Mesendoderm (in vitro differentiated cells): ENCODE measurements at regions not wholly inside any gene's neighbourhood (a gene's known extent, or its start where the extent isn't known, plus 50 kb on each side); places are given as distances from the start of the nearest gene placed in this dataset.

Experiments used
- DNase-seq: peaks from one replicate; pipeline ENCODE4 v3.0.0; 2013
- H2AK5ac ChIP-seq: 2 replicates; pipeline ENCODE4 v1.6.1; 2013; ENCODE audit warnings: low read length, inconsistent platforms
- H2BK120ac ChIP-seq: 2 replicates; pipeline ENCODE4 v1.6.1; 2013; ENCODE audit warnings: low read depth, mild to moderate bottlenecking, low read length, moderate library complexity, mixed read lengths
- H2BK15ac ChIP-seq: replicated peaks from 2 replicates; pipeline ENCODE4 v1.6.1; 2013; ENCODE audit warnings: low read depth, mild to moderate bottlenecking, moderate library complexity
- H2BK5ac ChIP-seq: 2 replicates; pipeline ENCODE4 v1.6.1; 2013; ENCODE audit warnings: low read length, inconsistent platforms
- H3K18ac ChIP-seq: 2 replicates; pipeline ENCODE4 v1.6.1; 2013; ENCODE audit warnings: mild to moderate bottlenecking, low read length, mixed read lengths
- H3K23ac ChIP-seq: one replicate; pipeline ENCODE4 v1.6.1; 2013; ENCODE audit warnings: low read length
- H3K27ac ChIP-seq: 2 replicates; pipeline ENCODE4 v1.5.1; 2013; ENCODE audit warnings: low read depth, mild to moderate bottlenecking, inconsistent platforms, low read length, moderate library complexity
- H3K27me3 ChIP-seq: 2 replicates; pipeline ENCODE4 v1.6.1; 2013; ENCODE audit warnings: low read length, control low read depth, mild to moderate bottlenecking, inconsistent platforms; ENCODE audit not compliant: insufficient read depth, poor library complexity
- H3K36me3 ChIP-seq: 2 replicates; pipeline ENCODE4 v1.6.1; 2013; ENCODE audit warnings: low read length, inconsistent platforms; ENCODE audit not compliant: control insufficient read depth, insufficient read depth
- H3K4ac ChIP-seq: one replicate; pipeline ENCODE4 v1.6.1; 2013; ENCODE audit warnings: low read depth, mild to moderate bottlenecking, low read length, moderate library complexity
- H3K4me1 ChIP-seq: 2 replicates; pipeline ENCODE4 v1.6.1; 2013; ENCODE audit warnings: low read depth, low read length, inconsistent platforms; ENCODE audit not compliant: control insufficient read depth
- H3K4me2 ChIP-seq: 2 replicates; pipeline ENCODE4 v1.6.1; 2013; ENCODE audit warnings: low read length
- H3K4me3 ChIP-seq: 2 replicates; pipeline ENCODE4 v1.5.1; 2013; ENCODE audit warnings: mild to moderate bottlenecking, low read length
- H3K56ac ChIP-seq: one replicate; pipeline ENCODE4 v1.6.1; 2013; ENCODE audit warnings: low read length
- H3K79me1 ChIP-seq: 2 replicates; pipeline ENCODE4 v1.6.1; 2013; ENCODE audit warnings: low read length, inconsistent platforms
- H3K79me2 ChIP-seq: 2 replicates; pipeline ENCODE4 v1.6.1; 2013; ENCODE audit warnings: mild to moderate bottlenecking, low read length; ENCODE audit not compliant: control insufficient read depth, insufficient read depth
- H3K9ac ChIP-seq: 2 replicates; pipeline ENCODE4 v1.6.1; 2013; ENCODE audit warnings: low read length, inconsistent platforms
- H4K5ac ChIP-seq: one replicate; pipeline ENCODE4 v1.6.1; 2013; ENCODE audit warnings: low read length
- H4K8ac ChIP-seq: one replicate; pipeline ENCODE4 v1.6.1; 2013; ENCODE audit warnings: low read depth, mild to moderate bottlenecking, control low read depth, low read length, moderate library complexity
- WGBS: extraction: QIAGEN DNeasy Blood & Tissue Kit; methylation state at CpG from one replicate; pipeline ENCODE4 v1.1.7; 2013; ENCODE audit warnings: low lambda C conversion rate, missing lambda C conversion rate; ENCODE audit not compliant: insufficient coverage; ENCODE audit errors: extremely low coverage; 5-methylcytosine and 5-hydroxymethylcytosine counted together

GRCh38 chr3:25171118-25171807 is 256.8 kb upstream of the RARB start:
- Histone ChIP-seq H2BK15ac (no peak overlapping the region), H3K79me2 (no peaks in the 10 kb centered on the region), H3K56ac (no peak overlapping the region), H3K23ac (no peak overlapping the region), H2BK5ac (no peak overlapping the region), H2AK5ac (no peak overlapping the region), H3K18ac (no peak overlapping the region), H3K79me1 (no peaks in the 10 kb centered on the region), H3K9ac (no peak overlapping the region), H3K4me3 (no peak overlapping the region), H2BK120ac (no peak overlapping the region), H3K27me3 (no peaks in the 10 kb centered on the region), H3K4ac (no peak overlapping the region), H3K36me3 (no peaks in the 10 kb centered on the region), H3K4me2 (no peak overlapping the region), H3K27ac (no peak overlapping the region), H4K5ac (no peak overlapping the region), H4K8ac (no peak overlapping the region), H3K4me1 (no peaks in the 10 kb centered on the region)
- WGBS: no CpG with 5 or more reads among the region's 4 CpGs
- DNase-seq: no peak

- no peaks in the 10 kb centered on the region for H3K36me3 ChIP-seq
- H4K5ac ChIP-seq: no peak overlapping the region
- no peak overlapping the region for H3K9ac ChIP-seq
- no peak overlapping the region for H3K4me3 ChIP-seq
- H3K27ac ChIP-seq: no peak overlapping the region
- H2BK120ac ChIP-seq: no peak overlapping the region
- H2AK5ac ChIP-seq: no peak overlapping the region
- no peak for DNase-seq
- H3K4me2 ChIP-seq: no peak overlapping the region
- H3K27me3 ChIP-seq: no peaks in the 10 kb centered on the region
- H3K56ac ChIP-seq: no peak overlapping the region
- H3K79me1 ChIP-seq: no peaks in the 10 kb centered on the region
- no peak overlapping the region for H3K23ac ChIP-seq
- H4K8ac ChIP-seq: no peak overlapping the region
- H2BK15ac ChIP-seq: no peak overlapping the region
- H3K4me1 ChIP-seq: no peaks in the 10 kb centered on the region
- no CpG with 5 or more reads among the region's 6 CpGs for WGBS
- no peak overlapping the region for H2BK5ac ChIP-seq
- H3K4ac ChIP-seq: no peak overlapping the region
- no peaks in the 10 kb centered on the region for H3K79me2 ChIP-seq
- H3K18ac ChIP-seq: peak overlapping the region; percentile 75
Observed at GRCh38 chr3:25171897-25172296, 256.2 kb upstream of the RARB start.

- no peak overlapping the region for H2BK15ac ChIP-seq
- no peak overlapping the region for H4K5ac ChIP-seq
- no peak overlapping the region for H3K9ac ChIP-seq
- H3K4me3 ChIP-seq: no peak overlapping the region
- no peaks in the 10 kb centered on the region for H3K4me1 ChIP-seq
- H3K4me2 ChIP-seq: no peak overlapping the region
- H3K56ac ChIP-seq: no peak overlapping the region
- no peaks in the 10 kb centered on the region for H3K79me2 ChIP-seq
- no peak overlapping the region for H2AK5ac ChIP-seq
- no CpG with 5 or more reads among the region's 1 CpG for WGBS
- no peak overlapping the region for H3K4ac ChIP-seq
- DNase-seq: no peak
- no peak overlapping the region for H4K8ac ChIP-seq
- no peak overlapping the region for H3K18ac ChIP-seq
- no peak overlapping the region for H3K27ac ChIP-seq
- no peaks in the 10 kb centered on the region for H3K79me1 ChIP-seq
- no peak overlapping the region for H3K23ac ChIP-seq
- H2BK120ac ChIP-seq: no peak overlapping the region
- H3K27me3 ChIP-seq: no peaks in the 10 kb centered on the region
- no peak overlapping the region for H2BK5ac ChIP-seq
- H3K36me3 ChIP-seq: no peaks in the 10 kb centered on the region
Observed at GRCh38 chr3:25173606-25174005, 254.5 kb upstream of the RARB start.

GRCh38 chr3:25174251-25174650 is 253.8 kb upstream of the RARB start:
- no peak overlapping the region for H2BK5ac ChIP-seq
- H2BK120ac ChIP-seq: no peak overlapping the region
- no peak overlapping the region for H4K8ac ChIP-seq
- H3K27me3 ChIP-seq: no peaks in the 10 kb centered on the region
- no peak overlapping the region for H3K9ac ChIP-seq
- H3K4ac ChIP-seq: no peak overlapping the region
- H3K4me1 ChIP-seq: no peaks in the 10 kb centered on the region
- H3K18ac ChIP-seq: no peak overlapping the region
- H2BK15ac ChIP-seq: no peak overlapping the region
- no peak overlapping the region for H3K56ac ChIP-seq
- no peak overlapping the region for H3K4me2 ChIP-seq
- H3K79me1 ChIP-seq: no peaks in the 10 kb centered on the region
- H3K79me2 ChIP-seq: no peaks in the 10 kb centered on the region
- WGBS: no CpG with 5 or more reads among the region's 13 CpGs
- DNase-seq: no peak
- H3K27ac ChIP-seq: no peak overlapping the region
- no peak overlapping the region for H3K23ac ChIP-seq
- no peak overlapping the region for H3K4me3 ChIP-seq
- no peak overlapping the region for H4K5ac ChIP-seq
- H2AK5ac ChIP-seq: no peak overlapping the region
- no peaks in the 10 kb centered on the region for H3K36me3 ChIP-seq

GRCh38 chr3:25177041-25177440 is 251.0 kb upstream of the RARB start:
- Histone ChIP-seq H3K56ac (no peak overlapping the region), H2BK5ac (no peak overlapping the region), H3K18ac (no peak overlapping the region), H2BK120ac (no peak overlapping the region), H4K5ac (no peak overlapping the region), H3K4me3 (no peak overlapping the region), H3K23ac (no peak overlapping the region), H2AK5ac (no peak overlapping the region), H2BK15ac (no peak overlapping the region), H3K27ac (no peak overlapping the region), H3K4me1 (no peaks in the 10 kb centered on the region), H4K8ac (no peak overlapping the region), H3K79me2 (no peaks in the 10 kb centered on the region), H3K4ac (no peak overlapping the region), H3K9ac (no peak overlapping the region), H3K27me3 (no peaks in the 10 kb centered on the region), H3K36me3 (no peaks in the 10 kb centered on the region), H3K4me2 (no peak overlapping the region), H3K79me1 (no peaks in the 10 kb centered on the region)
- no CpG with 5 or more reads among the region's 3 CpGs for WGBS
- no peak for DNase-seq

GRCh38 chr3:25178672-25179071 is 249.4 kb upstream of the RARB start:
- DNase-seq: no peak
- no peaks in the 10 kb centered on the region for H3K36me3 ChIP-seq
- H2BK15ac ChIP-seq: no peak overlapping the region
- no peaks in the 10 kb centered on the region for H3K4me1 ChIP-seq
- no peak overlapping the region for H3K23ac ChIP-seq
- H3K4me3 ChIP-seq: no peak overlapping the region
- H2BK5ac ChIP-seq: no peak overlapping the region
- H2BK120ac ChIP-seq: no peak overlapping the region
- H3K9ac ChIP-seq: no peak overlapping the region
- no peak overlapping the region for H3K4me2 ChIP-seq
- H3K27me3 ChIP-seq: no peaks in the 10 kb centered on the region
- H4K8ac ChIP-seq: no peak overlapping the region
- H4K5ac ChIP-seq: no peak overlapping the region
- H3K18ac ChIP-seq: no peak overlapping the region
- H3K27ac ChIP-seq: no peak overlapping the region
- no peaks in the 10 kb centered on the region for H3K79me2 ChIP-seq
- no peaks in the 10 kb centered on the region for H3K79me1 ChIP-seq
- no peak overlapping the region for H3K4ac ChIP-seq
- H3K56ac ChIP-seq: no peak overlapping the region
- WGBS: no CpG with 5 or more reads among the region's 4 CpGs
- H2AK5ac ChIP-seq: no peak overlapping the region
